ENCODE measurements at regions not wholly inside any gene's neighbourhood (a gene's known extent, or its start where the extent isn't known, plus 50 kb on each side); places are given as distances from the start of the nearest gene placed in this dataset.

- TF ChIP-seq CTCF (IDR thresholded peaks at IDR 0.05) (no peak), POLR2AphosphoS5 (IDR thresholded peaks at IDR 0.05) (no peak)
Observed at GRCh38 chr3:30399394-30400181, 206.8 kb upstream of the TGFBR2 start.
